Amygdala (tissue), 56 donors: ENCODE measurements at regions not wholly inside any gene's neighbourhood (a gene's known extent, or its start where the extent isn't known, plus 50 kb on each side); places are given as distances from the start of the nearest gene placed in this dataset.
"Not testable (repeated sequence)": the region's sequence is repeated elsewhere in the genome, so short reads cannot be mapped to it uniquely, and the experiment has no call there.

ENCODE experiments used
- DNase-seq, 56 donors: peaks; one replicate each; lab custom pipeline; 2025; lab: John Stamatoyannopoulos, UW

- DNase-seq: no peak
Observed at GRCh38 chr9:88596376-88596775, 61.4 kb downstream of the NXNL2 start.

- no peak for DNase-seq
Observed at GRCh38 chr9:88604836-88605511, 70.0 kb downstream of the NXNL2 start.

GRCh38 chr9:88605512-88606362, 70.8 kb downstream of the NXNL2 start:
- no peak for DNase-seq

- no peak for DNase-seq
Observed at GRCh38 chr9:88614359-88614758, 79.4 kb downstream of the NXNL2 start.

- no peak for DNase-seq
Observed at GRCh38 chr9:88623698-88624097, 88.7 kb downstream of the NXNL2 start.

- DNase-seq: no peak
Observed at GRCh38 chr9:88628114-88628513, 93.1 kb downstream of the NXNL2 start.

- no peak for DNase-seq
Observed at GRCh38 chr9:88628811-88629210, 93.8 kb downstream of the NXNL2 start.

- DNase-seq: not testable (repeated sequence)
Observed at GRCh38 chr9:88630574-88630973, 95.6 kb downstream of the NXNL2 start.

GRCh38 chr9:88635151-88635550, 100.2 kb downstream of the NXNL2 start:
- DNase-seq: no peak

GRCh38 chr9:88641456-88642240, 106.7 kb downstream of the NXNL2 start:
- no peak for DNase-seq

GRCh38 chr9:88642336-88642735, 107.4 kb downstream of the NXNL2 start:
- DNase-seq: no peak

- DNase-seq: no peak
Observed at GRCh38 chr9:88643931-88644330, 109.0 kb downstream of the NXNL2 start.

- DNase-seq: no peak
Observed at GRCh38 chr9:88645172-88645878, 110.3 kb downstream of the NXNL2 start.

GRCh38 chr9:88645879-88646199, 110.9 kb downstream of the NXNL2 start:
- no peak for DNase-seq

GRCh38 chr9:88646539-88647300, 111.7 kb downstream of the NXNL2 start:
- no peak for DNase-seq

GRCh38 chr9:88651682-88652633, 117.0 kb downstream of the NXNL2 start:
- DNase-seq: peak in 39 of 56 donors; percentile 2 to 65 (median 26)

- DNase-seq: no peak
Observed at GRCh38 chr9:88652876-88653275, 117.9 kb downstream of the NXNL2 start.

GRCh38 chr9:88653406-88653805, 118.4 kb downstream of the NXNL2 start:
- DNase-seq: no peak

GRCh38 chr9:88653911-88654310, 118.9 kb downstream of the NXNL2 start:
- DNase-seq: no peak
